Neural cell (in vitro differentiated cells): ENCODE measurements at regions not wholly inside any gene's neighbourhood (a gene's known extent, or its start where the extent isn't known, plus 50 kb on each side); places are given as distances from the start of the nearest gene placed in this dataset.

Experiments
- H2AFZ ChIP-seq: fragments of 200-600, 300-800 bp; sonication (generic), shearing (Covaris generic); 2 replicates; pipeline ENCODE4 v1.6.0; 2014; ENCODE audit warnings: low read depth, mild to moderate bottlenecking, antibody characterized with exemption, low read length, moderate library complexity
- H3F3A ChIP-seq: fragments of 200-600 bp; shearing (Covaris generic); 2 replicates; pipeline ENCODE4 v1.6.1; 2016; ENCODE audit warnings: mild to moderate bottlenecking, moderate library complexity, mixed read lengths, antibody characterized with exemption, low read length; ENCODE audit not compliant: insufficient read depth, poor library complexity, severe bottlenecking
- H3K27ac ChIP-seq: fragments of 200-600, 300-800 bp; sonication (generic), shearing (Covaris generic); 2 replicates; pipeline ENCODE4 v1.5.1; 2014; ENCODE audit warnings: mild to moderate bottlenecking, low read length, moderate library complexity
- H3K27me3 ChIP-seq: fragments of 300-800, 200-600 bp; sonication (generic), shearing (Covaris generic); 2 replicates; pipeline ENCODE4 v1.6.0; 2014; ENCODE audit warnings: mild to moderate bottlenecking, low read depth, low read length, moderate library complexity; ENCODE audit not compliant: insufficient read depth
- H3K36me3 ChIP-seq: fragments of 300-800, 200-600 bp; sonication (generic), shearing (Covaris generic); 2 replicates; pipeline ENCODE4 v1.5.1; 2014; ENCODE audit warnings: mild to moderate bottlenecking, antibody characterized with exemption, low read length, moderate library complexity; ENCODE audit not compliant: insufficient read depth
- H3K4me2 ChIP-seq: fragments of 300-800, 200-600 bp; sonication (generic), shearing (Covaris generic); 2 replicates; pipeline ENCODE4 v1.6.0; 2014; ENCODE audit warnings: mild to moderate bottlenecking, low read length
- H3K4me3 ChIP-seq: fragments of 300-800, 200-600 bp; sonication (generic), shearing (Covaris generic); 2 replicates; pipeline ENCODE4 v1.5.1; 2014; ENCODE audit warnings: mild to moderate bottlenecking, low read length, moderate library complexity
- H3K79me2 ChIP-seq: fragments of 200-600 bp; shearing (Covaris generic); replicated peaks from 2 replicates; pipeline ENCODE4 v1.6.0; 2014; ENCODE audit warnings: mild to moderate bottlenecking, low read length, moderate library complexity; ENCODE audit not compliant: insufficient read depth
- H3K9ac ChIP-seq: fragments of 300-800, 200-600 bp; sonication (generic), shearing (Covaris generic); 2 replicates; pipeline ENCODE4 v1.6.1; 2016; ENCODE audit warnings: mild to moderate bottlenecking, low read length, mixed read lengths
- H3K9me2 ChIP-seq: fragments of 200-600 bp; shearing (Covaris generic); 2 replicates; pipeline ENCODE4 v1.6.1; 2016; ENCODE audit warnings: mild to moderate bottlenecking, low read length, mixed read lengths; ENCODE audit not compliant: insufficient read depth
- H3K9me3 ChIP-seq: fragments of 200-600, 300-800 bp; sonication (generic), shearing (Covaris generic); 2 replicates; pipeline ENCODE4 v1.6.1; 2016; ENCODE audit warnings: mild to moderate bottlenecking, mixed run types, low read length, moderate library complexity, mixed read lengths
- H4K20me1 ChIP-seq: fragments of 200-600 bp; shearing (Covaris generic); 2 replicates; pipeline ENCODE4 v1.6.1; 2016; ENCODE audit warnings: mild to moderate bottlenecking, mixed run types; ENCODE audit not compliant: insufficient read depth
- CTCF ChIP-seq: fragments of 450-650 bp; IDR thresholded peaks from 2 replicates; pipeline ENCODE4 v1.5.1; 2014; ENCODE audit warnings: antibody characterized with exemption, mild to moderate bottlenecking, moderate library complexity; ENCODE audit not compliant: poor library complexity, severe bottlenecking
- EP300 ChIP-seq: fragments of 450-650 bp; conservative IDR thresholded peaks from 2 replicates; pipeline ENCODE4 v1.6.1; 2014; ENCODE audit warnings: antibody characterized with exemption, mild to moderate bottlenecking, moderate library complexity; ENCODE audit not compliant: poor library complexity, severe bottlenecking
- EZH2 ChIP-seq: fragments of 200-600, 300-800 bp; shearing (Covaris generic), sonication (generic); IDR thresholded peaks from 2 replicates; pipeline ENCODE4 v1.6.1; 2014; ENCODE audit warnings: antibody characterized with exemption, low read length, borderline replicate concordance, mild to moderate bottlenecking; ENCODE audit not compliant: insufficient read depth, poor library complexity, severe bottlenecking
- MXI1 ChIP-seq: fragments of 450-650 bp; conservative IDR thresholded peaks from 2 replicates; pipeline ENCODE4 v1.6.1; 2014; ENCODE audit warnings: antibody characterized with exemption, mild to moderate bottlenecking; ENCODE audit not compliant: poor library complexity, severe bottlenecking
- POLR2AphosphoS5 ChIP-seq: IDR thresholded peaks from 2 replicates; pipeline ENCODE4 v1.6.1; 2012
- RAD21 ChIP-seq: fragments of 450-650 bp; conservative IDR thresholded peaks from 2 replicates; pipeline ENCODE4 v1.6.1; 2014; ENCODE audit warnings: antibody characterized with exemption, mild to moderate bottlenecking, moderate library complexity
- REST ChIP-seq: IDR thresholded peaks from 2 replicates; pipeline ENCODE4 v1.6.1; 2012; ENCODE audit warnings: borderline replicate concordance
- SMC3 ChIP-seq: fragments of 450-650 bp; conservative IDR thresholded peaks from 2 replicates; pipeline ENCODE4 v1.6.1; 2014; ENCODE audit warnings: antibody characterized with exemption, mild to moderate bottlenecking, moderate library complexity; ENCODE audit not compliant: poor library complexity
- TAF1 ChIP-seq: IDR thresholded peaks from 2 replicates; pipeline ENCODE4 v1.6.1; 2012; ENCODE audit warnings: low read depth

GRCh38 chr15:81886080-81886479 is 159.7 kb downstream of the MEX3B start:
- no peak overlapping the region for H2AFZ ChIP-seq
- no peaks in the 10 kb centered on the region for H3K9me2 ChIP-seq
- H3K4me3 ChIP-seq, result no peak overlapping the region
- no peak for TF ChIP-seq EP300
- no peaks in the 10 kb centered on the region for H3K9me3 ChIP-seq
- H3K79me2 ChIP-seq, result no peaks in the 10 kb centered on the region
- no peaks in the 10 kb centered on the region for H3K36me3 ChIP-seq
- no peak overlapping the region for H3K9ac ChIP-seq
- H3K27ac ChIP-seq, result no peak overlapping the region
- no peaks in the 10 kb centered on the region for H4K20me1 ChIP-seq
- H3K4me2 ChIP-seq, result no peak overlapping the region
- no peaks in the 10 kb centered on the region for H3F3A ChIP-seq
- H3K27me3 ChIP-seq, result no peaks in the 10 kb centered on the region

GRCh38 chr15:81885135-81885534 is 160.7 kb downstream of the MEX3B start:
- no peaks in the 10 kb centered on the region for H3K9me2 ChIP-seq
- TF ChIP-seq EP300 (no peak), TAF1 (no peak), SMC3 (no peak), EZH2 (no peak), RAD21 (no peak), MXI1 (no peak), REST (no peak), POLR2AphosphoS5 (no peak), CTCF (no peak)
- H3K36me3 ChIP-seq, result no peaks in the 10 kb centered on the region
- H3K4me3 ChIP-seq, result no peak overlapping the region
- H4K20me1 ChIP-seq, result no peaks in the 10 kb centered on the region
- H3F3A ChIP-seq, result no peaks in the 10 kb centered on the region
- H3K27ac ChIP-seq, result no peak overlapping the region
- H3K79me2 ChIP-seq, result no peaks in the 10 kb centered on the region
- peak overlapping the region; percentile 11 for H2AFZ ChIP-seq
- no peak overlapping the region for H3K9ac ChIP-seq
- no peak overlapping the region for H3K4me2 ChIP-seq
- no peaks in the 10 kb centered on the region for H3K27me3 ChIP-seq
- H3K9me3 ChIP-seq, result no peaks in the 10 kb centered on the region

DNA sequence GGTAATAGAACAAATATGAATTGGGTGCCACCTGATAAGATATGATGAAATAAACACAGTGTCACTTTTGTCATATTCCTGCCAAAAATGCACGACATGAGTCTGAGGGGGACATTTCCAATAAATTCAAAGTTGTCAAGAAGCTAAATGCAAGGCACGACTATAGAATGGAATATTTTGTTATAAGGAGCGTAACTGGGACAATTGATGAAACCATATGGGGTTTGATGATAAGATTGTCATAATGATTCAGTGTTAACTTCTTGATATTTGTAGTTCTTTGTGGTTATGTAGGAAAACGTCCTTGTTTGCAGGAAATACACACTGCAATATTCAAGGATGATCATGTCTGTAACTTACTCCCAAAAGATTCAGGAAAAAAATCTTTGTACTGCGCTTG is 163.3 kb downstream of the MEX3B start:
- no peak overlapping the region for H3K27ac ChIP-seq
- no peak overlapping the region for H3K9ac ChIP-seq
- no peaks in the 10 kb centered on the region for H4K20me1 ChIP-seq
- no peak overlapping the region for H3K4me3 ChIP-seq
- H3F3A ChIP-seq, result no peaks in the 10 kb centered on the region
- H3K4me2 ChIP-seq, result no peak overlapping the region
- H3K9me2 ChIP-seq, result no peaks in the 10 kb centered on the region
- no peak overlapping the region for H2AFZ ChIP-seq
- no peaks in the 10 kb centered on the region for H3K79me2 ChIP-seq
- no peaks in the 10 kb centered on the region for H3K36me3 ChIP-seq
- TF ChIP-seq SMC3, result no peak
- H3K9me3 ChIP-seq, result no peaks in the 10 kb centered on the region
- no peaks in the 10 kb centered on the region for H3K27me3 ChIP-seq
